ENCODE measurements at regions not wholly inside any gene's neighbourhood (a gene's known extent, or its start where the extent isn't known, plus 50 kb on each side); places are given as distances from the start of the nearest gene placed in this dataset.
A peak's percentile ranks its signal among the peaks of the same experiment; 100 is the strongest.

DNA sequence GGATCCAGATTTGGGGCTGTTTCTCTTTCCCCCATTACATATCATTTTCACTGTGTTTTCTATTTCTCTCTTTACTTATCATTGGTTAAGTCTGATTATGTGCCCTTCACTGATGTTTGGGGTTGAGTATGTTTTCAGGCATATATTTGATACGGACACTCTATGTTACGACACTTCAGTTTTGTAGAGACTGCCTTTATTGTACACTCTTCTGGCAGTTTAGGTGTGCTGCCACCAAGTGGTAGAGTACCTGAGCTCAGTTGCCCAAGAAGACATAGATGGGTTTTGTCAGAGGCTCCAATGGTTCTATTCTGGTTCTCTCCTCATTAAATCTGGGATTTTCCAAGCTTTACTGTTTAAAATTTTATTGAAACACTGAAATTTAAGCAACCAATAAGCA is 255.0 kb upstream of the ROPN1 start:
- TF ChIP-seq CTCF (conservative IDR thresholded peaks at IDR 0.05; ENCODE audit: low read depth, low read length), result peak; percentile 78
- H3K4me3 ChIP-seq (ENCODE audit: low read depth, low read length), result no peak overlapping the region
- no peak for DNase-seq (ENCODE audit: low read depth)

GRCh38 chr3:124248471-124249028 is 256.6 kb upstream of the ROPN1 start:
- no peak for TF ChIP-seq CTCF (conservative IDR thresholded peaks at IDR 0.05; ENCODE audit: low read depth, low read length)
- peak; percentile 51 for DNase-seq (ENCODE audit: low read depth)
- no peak overlapping the region for H3K4me3 ChIP-seq (ENCODE audit: low read depth, low read length)

DNA sequence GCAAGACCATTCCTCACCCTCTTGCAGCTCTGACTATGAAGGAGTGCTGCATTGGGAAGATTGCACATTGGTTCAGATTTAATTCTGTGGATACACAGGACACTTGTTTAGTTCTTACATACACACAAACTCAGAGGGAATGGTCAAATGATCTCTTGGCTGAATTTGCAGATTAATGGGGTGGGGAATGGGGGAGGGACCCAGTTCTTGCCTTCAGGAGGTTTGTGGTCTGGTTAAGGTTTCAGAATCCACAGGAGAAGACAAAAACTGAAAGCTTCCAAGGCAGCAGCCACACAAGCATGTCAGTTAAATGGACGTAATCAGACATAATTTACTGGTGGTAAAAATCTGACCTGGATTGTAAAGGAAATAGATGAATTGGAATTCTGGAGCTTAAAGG is 257.1 kb upstream of the ROPN1 start:
- TF ChIP-seq CTCF (conservative IDR thresholded peaks at IDR 0.05; ENCODE audit: low read depth, low read length), result no peak

GRCh38 chr3:124250053-124250452 is 258.1 kb upstream of the ROPN1 start:
- no peak for DNase-seq (ENCODE audit: low read depth)
- H3K4me3 ChIP-seq (ENCODE audit: low read depth, low read length), result no peak overlapping the region
- no peak for TF ChIP-seq CTCF (conservative IDR thresholded peaks at IDR 0.05; ENCODE audit: low read depth, low read length)

More for the DNA sequence above, 257.1 kb upstream of the ROPN1 start:
- H3K4me3 ChIP-seq (ENCODE audit: low read depth, low read length), result no peak overlapping the region
- DNase-seq (ENCODE audit: low read depth), result no peak

- no peak for DNase-seq (ENCODE audit: low read depth)
- no peak overlapping the region for H3K4me3 ChIP-seq (ENCODE audit: low read depth, low read length)
- TF ChIP-seq CTCF (conservative IDR thresholded peaks at IDR 0.05; ENCODE audit: low read depth, low read length), result no peak
These were observed 264.2 kb upstream of the ROPN1 start for GRCh38 chr3:124256156-124256555.

- no peak overlapping the region for H3K4me3 ChIP-seq (ENCODE audit: low read depth, low read length)
- no peak for TF ChIP-seq CTCF (conservative IDR thresholded peaks at IDR 0.05; ENCODE audit: low read depth, low read length)
- no peak for DNase-seq (ENCODE audit: low read depth)
These were observed 264.7 kb upstream of the ROPN1 start for GRCh38 chr3:124256599-124256998.

GRCh38 chr3:124257336-124257864 is 265.5 kb upstream of the ROPN1 start:
- no peak overlapping the region for H3K4me3 ChIP-seq (ENCODE audit: low read depth, low read length)
- DNase-seq (ENCODE audit: low read depth), result no peak
- no peak for TF ChIP-seq CTCF (conservative IDR thresholded peaks at IDR 0.05; ENCODE audit: low read depth, low read length)

Measured in epithelial cell of proximal tubule (primary cell).